Parathyroid adenoma (tissue), 2 donors: ENCODE measurements at regions not wholly inside any gene's neighbourhood (a gene's known extent, or its start where the extent isn't known, plus 50 kb on each side); places are given as distances from the start of the nearest gene placed in this dataset.
"Not testable (repeated sequence)": the region's sequence is repeated elsewhere in the genome, so short reads cannot be mapped to it uniquely, and the experiment has no call there.

ENCODE experiments used
- H2AFZ ChIP-seq: fragments of 300-600 bp; sonication (generic); one replicate; pipeline ENCODE4 v1.7.0; 2017; ENCODE audit warnings: antibody characterized with exemption, mild to moderate bottlenecking
- H3K27ac ChIP-seq: fragments of 300-600 bp; sonication (generic); one replicate; pipeline ENCODE4 v1.7.0; 2017
- H3K27me3 ChIP-seq: fragments of 300-600 bp; sonication (generic); one replicate; pipeline ENCODE4 v1.7.0; 2017; ENCODE audit warnings: low read length; ENCODE audit not compliant: control insufficient read depth, insufficient read depth
- H3K36me3 ChIP-seq: fragments of 300-600 bp; sonication (generic); one replicate; pipeline ENCODE4 v1.7.0; 2017; ENCODE audit warnings: low read length; ENCODE audit not compliant: control insufficient read depth, insufficient read depth
- H3K4me1 ChIP-seq: fragments of 300-600 bp; sonication (generic); one replicate; pipeline ENCODE4 v1.7.0; 2017; ENCODE audit warnings: control low read depth
- H3K4me2 ChIP-seq: fragments of 300-600 bp; sonication (generic); one replicate; pipeline ENCODE4 v1.7.0; 2017; ENCODE audit warnings: low read length
- H3K4me3 ChIP-seq: fragments of 300-600 bp; sonication (generic); one replicate; pipeline ENCODE4 v1.7.0; 2017; ENCODE audit warnings: low read depth, low read length
- H3K79me2 ChIP-seq: fragments of 300-600 bp; sonication (generic); one replicate; pipeline ENCODE4 v1.7.0; 2017; ENCODE audit warnings: control low read depth
- H3K9ac ChIP-seq: fragments of 300-600 bp; sonication (generic); one replicate; pipeline ENCODE4 v1.7.0; 2017; ENCODE audit warnings: mild to moderate bottlenecking
- H3K9me3 ChIP-seq: fragments of 300-600 bp; sonication (generic); one replicate; pipeline ENCODE4 v1.7.0; 2017; ENCODE audit warnings: low read length; ENCODE audit not compliant: control insufficient read depth
- TF ChIP-seq, protein P1 (sequence below): fragments of 300-600 bp; sonication (generic); IDR thresholded peaks from one replicate; pipeline ENCODE4 v1.7.0; 2017; ENCODE audit warnings: antibody characterized with exemption, mild to moderate bottlenecking
- donor health status: primary hyperparathyroidism.

DNA sequence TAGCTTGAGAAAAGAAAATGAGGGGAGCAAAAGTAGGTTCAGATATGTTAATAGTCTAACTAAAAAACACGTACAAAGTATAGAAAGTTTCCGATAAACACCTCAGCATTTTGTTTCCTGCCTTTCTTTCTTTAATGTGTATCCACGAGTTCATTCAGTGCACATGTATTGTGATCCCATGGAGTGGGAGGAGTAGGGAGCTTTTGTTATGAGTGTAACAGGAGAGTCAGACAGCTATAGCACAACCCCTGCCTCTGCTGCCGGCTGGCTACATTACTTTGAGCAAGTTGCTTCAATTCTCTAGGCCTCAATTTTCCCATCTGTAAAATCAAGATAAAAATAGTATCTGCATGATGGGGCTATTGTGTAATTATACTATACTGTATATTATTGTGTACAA lies 249.2 kb upstream of the FIGN start:
- H3K36me3 ChIP-seq, result no peaks in the 10 kb centered on the region
- no peak overlapping the region for H3K9ac ChIP-seq
- no peak overlapping the region for H3K4me2 ChIP-seq
- H3K4me1 ChIP-seq, result no peaks in the 10 kb centered on the region
- no peaks in the 10 kb centered on the region for H3K79me2 ChIP-seq
- TF ChIP-seq, protein P1, sequence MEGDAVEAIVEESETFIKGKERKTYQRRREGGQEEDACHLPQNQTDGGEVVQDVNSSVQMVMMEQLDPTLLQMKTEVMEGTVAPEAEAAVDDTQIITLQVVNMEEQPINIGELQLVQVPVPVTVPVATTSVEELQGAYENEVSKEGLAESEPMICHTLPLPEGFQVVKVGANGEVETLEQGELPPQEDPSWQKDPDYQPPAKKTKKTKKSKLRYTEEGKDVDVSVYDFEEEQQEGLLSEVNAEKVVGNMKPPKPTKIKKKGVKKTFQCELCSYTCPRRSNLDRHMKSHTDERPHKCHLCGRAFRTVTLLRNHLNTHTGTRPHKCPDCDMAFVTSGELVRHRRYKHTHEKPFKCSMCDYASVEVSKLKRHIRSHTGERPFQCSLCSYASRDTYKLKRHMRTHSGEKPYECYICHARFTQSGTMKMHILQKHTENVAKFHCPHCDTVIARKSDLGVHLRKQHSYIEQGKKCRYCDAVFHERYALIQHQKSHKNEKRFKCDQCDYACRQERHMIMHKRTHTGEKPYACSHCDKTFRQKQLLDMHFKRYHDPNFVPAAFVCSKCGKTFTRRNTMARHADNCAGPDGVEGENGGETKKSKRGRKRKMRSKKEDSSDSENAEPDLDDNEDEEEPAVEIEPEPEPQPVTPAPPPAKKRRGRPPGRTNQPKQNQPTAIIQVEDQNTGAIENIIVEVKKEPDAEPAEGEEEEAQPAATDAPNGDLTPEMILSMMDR, result no peak
- H3K4me3 ChIP-seq, result no peak overlapping the region
- no peaks in the 10 kb centered on the region for H3K27me3 ChIP-seq
- H3K9me3 ChIP-seq, result no peaks in the 10 kb centered on the region
- H2AFZ ChIP-seq, result no peak overlapping the region
- H3K27ac ChIP-seq, result no peak overlapping the region

DNA sequence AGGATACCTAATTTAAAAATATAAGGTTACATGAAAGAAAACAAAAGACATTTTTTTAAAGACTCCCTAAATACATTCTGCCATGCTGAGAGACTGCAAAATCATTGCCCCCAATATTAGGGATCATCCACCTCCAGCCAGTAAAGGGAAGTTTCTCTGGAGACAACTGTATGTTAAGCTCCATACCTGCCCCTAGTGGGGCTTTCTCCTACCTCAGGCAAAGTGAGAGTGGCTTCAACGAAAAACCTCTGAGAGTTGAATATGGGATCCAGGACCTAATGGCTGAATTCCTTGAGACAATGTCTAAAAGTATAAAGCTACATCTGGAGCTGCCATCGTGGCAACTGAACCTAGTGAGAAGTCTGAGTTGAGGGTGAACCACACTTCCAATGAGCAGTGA lies 248.1 kb upstream of the FIGN start:
- no peak overlapping the region for H3K4me2 ChIP-seq
- no peaks in the 10 kb centered on the region for H3K9me3 ChIP-seq
- no peaks in the 10 kb centered on the region for H3K4me1 ChIP-seq
- no peaks in the 10 kb centered on the region for H3K79me2 ChIP-seq
- no peaks in the 10 kb centered on the region for H3K36me3 ChIP-seq
- no peak overlapping the region for H2AFZ ChIP-seq
- H3K27me3 ChIP-seq, result no peaks in the 10 kb centered on the region
- H3K4me3 ChIP-seq, result no peak overlapping the region
- no peak overlapping the region for H3K9ac ChIP-seq
- no peak overlapping the region for H3K27ac ChIP-seq
- TF ChIP-seq, protein P1, result no peak

DNA sequence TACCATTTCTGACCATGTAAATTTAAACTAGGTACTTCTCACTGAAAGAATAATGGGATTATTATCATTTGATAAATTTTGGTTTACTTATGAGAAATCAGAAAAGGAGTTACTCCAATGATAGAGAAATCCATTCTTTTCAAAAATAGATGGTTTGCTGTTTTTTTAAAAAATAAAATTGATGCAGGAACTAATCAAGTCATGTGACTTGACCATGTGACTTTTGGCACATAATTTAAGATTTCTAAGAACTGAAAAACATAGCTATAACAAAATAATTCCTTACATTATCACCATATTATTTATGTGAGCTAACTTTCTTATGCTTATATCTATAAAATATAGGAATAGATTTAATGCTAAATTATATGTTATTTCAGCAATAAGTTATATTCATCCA lies 247.1 kb upstream of the FIGN start:
- Histone ChIP-seq H2AFZ (no peak overlapping the region), H3K27ac (no peak overlapping the region), H3K4me3 (no peak overlapping the region), H3K4me2 (no peak overlapping the region), H3K9me3 (no peaks in the 10 kb centered on the region), H3K9ac (no peak overlapping the region), H3K27me3 (no peaks in the 10 kb centered on the region), H3K79me2 (no peaks in the 10 kb centered on the region), H3K36me3 (no peaks in the 10 kb centered on the region), H3K4me1 (no peaks in the 10 kb centered on the region)
- TF ChIP-seq, protein P1, result no peak

DNA sequence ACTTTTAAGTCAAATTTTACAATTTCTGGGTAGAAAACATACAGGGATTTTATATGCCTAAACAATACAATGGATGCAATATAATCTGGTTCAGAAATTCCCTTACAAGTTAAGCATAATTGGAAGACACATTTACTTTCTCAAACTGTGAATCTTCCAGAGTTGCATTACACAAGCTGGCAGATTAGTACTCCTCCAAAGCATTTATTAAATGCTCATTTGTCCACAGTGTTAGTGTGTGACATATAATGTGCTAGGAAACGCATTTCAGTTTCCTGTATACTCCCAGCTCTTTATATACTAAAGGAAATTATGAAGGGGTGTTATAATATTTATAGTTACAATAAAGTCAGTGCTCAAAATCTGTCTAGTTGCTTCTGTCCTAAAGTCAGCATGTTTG lies 239.0 kb upstream of the FIGN start:
- Histone ChIP-seq H3K4me3 (no peak overlapping the region), H3K9me3 (no peaks in the 10 kb centered on the region), H3K27ac (no peak overlapping the region), H3K9ac (no peak overlapping the region), H3K36me3 (no peaks in the 10 kb centered on the region), H2AFZ (no peak overlapping the region), H3K27me3 (no peaks in the 10 kb centered on the region), H3K79me2 (no peaks in the 10 kb centered on the region), H3K4me1 (no peaks in the 10 kb centered on the region), H3K4me2 (no peak overlapping the region)
- TF ChIP-seq, protein P1, result no peak

DNA sequence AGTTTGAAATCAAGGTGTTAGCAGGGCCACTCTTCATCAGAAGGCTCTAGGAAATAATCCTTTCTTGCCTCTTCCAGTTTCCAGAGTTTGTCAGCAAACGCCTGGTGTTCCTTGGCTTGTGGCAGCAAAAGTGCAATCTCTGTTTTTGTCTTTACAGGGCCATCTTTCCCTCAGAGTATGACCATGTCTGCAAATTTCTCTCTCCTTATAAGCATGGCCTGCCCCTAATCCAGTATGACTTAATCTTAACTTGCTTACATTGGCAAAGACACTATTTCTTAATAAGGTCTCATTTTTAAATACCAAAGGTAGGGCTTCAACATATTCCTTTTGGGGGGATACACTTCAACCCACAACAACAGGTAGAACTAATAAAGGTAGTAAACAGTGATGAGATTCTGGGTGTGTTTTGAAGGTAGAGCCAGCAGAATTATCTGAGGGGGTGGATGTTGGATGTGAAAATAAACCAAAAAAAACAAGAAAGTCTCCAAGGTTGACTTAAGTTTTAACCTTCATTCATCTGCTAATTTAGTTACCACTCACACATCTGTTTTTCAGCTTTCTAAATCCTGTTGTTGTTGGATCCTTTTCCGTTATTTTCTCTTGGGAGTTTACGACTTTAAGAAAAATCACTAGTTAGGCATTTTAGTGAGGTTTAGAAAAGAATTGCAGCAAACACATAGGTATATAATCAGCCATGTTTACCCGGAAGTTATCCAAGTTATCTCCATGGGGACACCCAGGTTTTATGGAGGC lies 234.4 kb upstream of the FIGN start:
- Histone ChIP-seq H3K79me2 (no peaks in the 10 kb centered on the region), H3K27me3 (no peaks in the 10 kb centered on the region), H3K4me2 (no peak overlapping the region), H3K9ac (no peak overlapping the region), H3K4me3 (no peak overlapping the region), H3K36me3 (no peaks in the 10 kb centered on the region), H3K9me3 (no peaks in the 10 kb centered on the region), H3K4me1 (no peaks in the 10 kb centered on the region), H3K27ac (no peak overlapping the region), H2AFZ (no peak overlapping the region)
- TF ChIP-seq, protein P1, result no peak

DNA sequence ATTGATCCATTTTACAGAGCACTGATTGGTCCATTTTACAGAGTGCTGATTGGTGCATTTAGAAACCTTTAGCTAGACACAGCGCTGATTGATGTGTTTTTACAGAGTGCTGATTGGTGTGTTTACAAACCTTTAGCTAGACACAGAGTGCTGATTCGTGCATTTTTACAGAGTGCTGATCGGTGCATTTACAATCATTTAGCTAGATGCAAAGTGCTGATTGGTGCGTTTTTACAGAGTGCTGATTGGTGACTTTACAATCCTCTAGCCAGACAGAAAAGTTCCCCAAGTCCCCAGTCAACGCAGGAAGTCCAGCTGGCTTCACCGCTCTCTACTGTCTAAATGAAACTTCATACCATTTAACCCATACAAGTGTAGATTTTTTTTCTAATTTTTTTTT lies 228.5 kb upstream of the FIGN start:
- not testable (repeated sequence) for H3K9ac ChIP-seq, H3K4me1 ChIP-seq, H3K4me3 ChIP-seq, H3K9me3 ChIP-seq, H3K79me2 ChIP-seq, H3K36me3 ChIP-seq, H3K27me3 ChIP-seq, H3K4me2 ChIP-seq, H2AFZ ChIP-seq, H3K27ac ChIP-seq
